Thoracic aorta (tissue), 2 donors: ENCODE measurements at regions not wholly inside any gene's neighbourhood (a gene's known extent, or its start where the extent isn't known, plus 50 kb on each side); places are given as distances from the start of the nearest gene placed in this dataset.

Experiments used
- ATAC-seq: fragments of 150-250 bp; one replicate; pipeline ENCODE4 v1.8.0; 2017; ENCODE audit warnings: low read depth; ENCODE audit not compliant: insufficient number of reproducible peaks, low FRiP score
- DNase-seq: peaks from one replicate; pipeline ENCODE4 v3.0.0-alpha.2; 2020; ENCODE audit warnings: low spot score
- H3K27ac ChIP-seq, 2 donors: fragments of 200-600 bp; sonication (generic); 1 replicate in 1 of 2; 2 replicates in 1 of 2; pipeline ENCODE4 v1.5.1; 2016; ENCODE audit warnings: mild to moderate bottlenecking in 2 of 2, moderate library complexity in 2 of 2
- H3K27me3 ChIP-seq: fragments of 200-600 bp; sonication (generic); replicated peaks from 2 replicates; pipeline ENCODE4 v1.6.0; 2016; ENCODE audit warnings: mild to moderate bottlenecking; ENCODE audit not compliant: insufficient read depth
- H3K36me3 ChIP-seq: fragments of 200-600 bp; sonication (generic); one replicate; pipeline ENCODE4 v1.5.1; 2016
- H3K4me1 ChIP-seq, 2 donors: fragments of 200-600 bp; sonication (generic); 1 replicate in 1 of 2; 2 replicates in 1 of 2; pipeline versions ENCODE4 v1.5.1 to v1.6.0; 2016; ENCODE audit warnings: low read depth in 2 of 2, mild to moderate bottlenecking in 1 of 2; ENCODE audit not compliant: control insufficient read depth in 1 of 2
- H3K4me3 ChIP-seq: fragments of 200-600 bp; sonication (generic); 2 replicates; pipeline ENCODE4 v1.5.1; 2016; ENCODE audit warnings: mild to moderate bottlenecking
- H3K9me3 ChIP-seq: fragments of 200-600 bp; sonication (generic); 2 replicates; pipeline ENCODE4 v1.5.1; 2016
- CTCF ChIP-seq: fragments of 200-600 bp; sonication (generic); IDR thresholded peaks from one replicate; pipeline ENCODE4 v1.5.1; 2019; ENCODE audit warnings: antibody characterized with exemption

- Histone ChIP-seq H3K36me3 (no peaks in the 10 kb centered on the region), H3K4me3 (no peak overlapping the region), H3K4me1 (no peaks in the 10 kb centered on the region), H3K9me3 (no peaks in the 10 kb centered on the region), H3K27me3 (no peaks in the 10 kb centered on the region), H3K27ac (no peak overlapping the region)
- DNase-seq: no peak
- no peak for ATAC-seq
- TF ChIP-seq CTCF: no peak
Observed at GRCh38 chr4:177789610-177790009, 347.4 kb upstream of the AGA start.

DNA sequence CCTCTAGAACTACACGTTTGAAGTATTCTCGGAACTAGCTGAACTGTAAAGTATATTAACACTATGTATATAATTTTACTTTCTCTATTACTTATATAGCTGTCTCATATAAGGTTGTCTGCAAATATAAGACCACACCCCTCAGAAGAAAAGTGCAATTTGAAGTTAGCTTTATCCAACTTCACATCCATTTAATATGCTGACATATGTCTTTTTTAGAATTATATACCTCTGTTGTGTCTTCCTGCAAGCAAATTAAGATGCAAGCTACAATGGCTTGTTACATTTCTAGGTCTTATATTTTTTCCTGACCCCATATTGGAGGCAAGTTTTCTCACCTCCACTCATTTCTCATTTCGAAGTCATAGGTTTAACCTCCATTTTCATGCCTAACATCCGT, 349.0 kb upstream of the AGA start:
- Histone ChIP-seq H3K27me3 (no peaks in the 10 kb centered on the region), H3K27ac (no peak overlapping the region), H3K4me3 (no peak overlapping the region), H3K36me3 (no peaks in the 10 kb centered on the region), H3K9me3 (no peaks in the 10 kb centered on the region), H3K4me1 (no peaks in the 10 kb centered on the region)
- ATAC-seq (no peak), DNase-seq (no peak)
- no peak for TF ChIP-seq CTCF

GRCh38 chr4:177796841-177797240, 354.6 kb upstream of the AGA start:
- Histone ChIP-seq H3K4me3 (no peak overlapping the region), H3K27ac (no peak overlapping the region), H3K36me3 (no peaks in the 10 kb centered on the region), H3K27me3 (no peaks in the 10 kb centered on the region), H3K4me1 (no peaks in the 10 kb centered on the region), H3K9me3 (no peaks in the 10 kb centered on the region)
- no peak for TF ChIP-seq CTCF
- ATAC-seq: no peak
- DNase-seq: no peak

- DNase-seq (no peak), ATAC-seq (no peak)
- no peaks in the 10 kb centered on the region for H3K4me1 ChIP-seq
- H3K27ac ChIP-seq: no peak overlapping the region
- no peak for TF ChIP-seq CTCF
- no peaks in the 10 kb centered on the region for H3K9me3 ChIP-seq
- H3K27me3 ChIP-seq: no peaks in the 10 kb centered on the region
- no peaks in the 10 kb centered on the region for H3K36me3 ChIP-seq
- no peak overlapping the region for H3K4me3 ChIP-seq
Observed at GRCh38 chr4:177798161-177798560, 355.9 kb upstream of the AGA start.

GRCh38 chr4:177802162-177802561, 359.9 kb upstream of the AGA start:
- no peaks in the 10 kb centered on the region for H3K36me3 ChIP-seq
- TF ChIP-seq CTCF: no peak
- no peak overlapping the region for H3K27ac ChIP-seq
- DNase-seq: no peak
- no peaks in the 10 kb centered on the region for H3K27me3 ChIP-seq
- no peak overlapping the region for H3K4me3 ChIP-seq
- H3K4me1 ChIP-seq: no peaks in the 10 kb centered on the region
- H3K9me3 ChIP-seq: no peaks in the 10 kb centered on the region
- ATAC-seq: no peak
